ENCODE measurements at regions not wholly inside any gene's neighbourhood (a gene's known extent, or its start where the extent isn't known, plus 50 kb on each side); places are given as distances from the start of the nearest gene placed in this dataset.

GRCh38 chr3:169020371-169020770 lies 643.1 kb downstream of the MECOM start:
- H3K27ac ChIP-seq (ENCODE audit: low read depth in 2 of 2, low read length in 1 of 2): no peak overlapping the region
- no peak overlapping the region for H3K4me3 ChIP-seq (ENCODE audit: low read depth in 2 of 2, low read length in 1 of 2)
- 0 out of 2 replicates have a peak, but pooled peaks cover 4% of the 10 kb centered on the region for H3K9me2 ChIP-seq
- H3K27me3 ChIP-seq (ENCODE audit: insufficient read depth): no peaks in the 10 kb centered on the region; the same call in 1 of the 2 replicates
- H4K20me1 ChIP-seq (ENCODE audit: insufficient read depth): no peaks in the 10 kb centered on the region
- no peaks in the 10 kb centered on the region for H3K36me3 ChIP-seq (replicated peaks in 1 of 2; ENCODE audit: control insufficient read depth in 1 of 2, insufficient read depth in 2 of 2, low read length in 1 of 2)
- H3K4me1 ChIP-seq (ENCODE audit: control insufficient read depth in 1 of 2, insufficient read depth in 2 of 2, low read depth in 1 of 2, low read length in 1 of 2): no peaks in the 10 kb centered on the region
- H3K4me2 ChIP-seq: no peak overlapping the region
- no peaks in the 10 kb centered on the region for H3K9me3 ChIP-seq
- H3K9ac ChIP-seq: no peak overlapping the region
- CTCF ChIA-PET: interaction anchor here (2.7 kb wide), 1 partner anchor 21 kb away, joined by 11 read pairs; no protein-coding TSS in a partner anchor
- no peaks in the 10 kb centered on the region for H3K79me2 ChIP-seq (ENCODE audit: insufficient read depth)
- H3F3A ChIP-seq (replicated peaks; ENCODE audit: insufficient read depth): peaks cover under 1% of the 10 kb centered on the region
- POLR2A ChIA-PET: no interaction called here
- TF ChIP-seq TAF1 (IDR thresholded peaks at IDR 0.05; ENCODE audit: borderline replicate concordance, low read depth, low read length) (no peak), IRF3 (IDR thresholded peaks at IDR 0.05; ENCODE audit: low read depth, low read length) (no peak), USF1 (IDR thresholded peaks at IDR 0.05; ENCODE audit: borderline replicate concordance, low read depth) (no peak), RAD21 (IDR thresholded peaks at IDR 0.05; ENCODE audit: low read length) (no peak), JUND (IDR thresholded peaks at IDR 0.05) (no peak), GABPA (IDR thresholded peaks at IDR 0.05; ENCODE audit: low read depth) (no peak), SIN3A (IDR thresholded peaks at IDR 0.05; ENCODE audit: borderline replicate concordance, low read depth, low read length) (no peak), FOXJ3 (CRISPR knock-in tag; IDR thresholded peaks at IDR 0.05) (no peak), RFX5 (IDR thresholded peaks at IDR 0.05; ENCODE audit: low read length) (no peak), ELF1 (IDR thresholded peaks at IDR 0.05) (no peak), FOXM1 (IDR thresholded peaks at IDR 0.05; ENCODE audit: low read depth) (no peak), USF2 (IDR thresholded peaks at IDR 0.05; ENCODE audit: borderline replicate concordance, low read depth, low read length) (no peak), NRF1 (IDR thresholded peaks at IDR 0.05; ENCODE audit: low read depth, low read length) (no peak), MEF2A (IDR thresholded peaks at IDR 0.05; ENCODE audit: borderline replicate concordance, low read depth) (no peak), FOSL2 (IDR thresholded peaks at IDR 0.05; ENCODE audit: borderline replicate concordance, low read depth) (no peak), YY1 (IDR thresholded peaks at IDR 0.05; ENCODE audit: low read depth) (no peak), POLR2AphosphoS5 (IDR thresholded peaks at IDR 0.05; ENCODE audit: low read depth, low read length) (no peak), NFIC (IDR thresholded peaks at IDR 0.05; ENCODE audit: borderline replicate concordance) (no peak)
- H2AFZ ChIP-seq (ENCODE audit: low read depth): no peak overlapping the region
- 58% methylated on average over 1 of the region's 1 CpG for WGBS (ENCODE audit: low lambda C conversion rate)
- no peak for DNase-seq

- Histone ChIP-seq H3F3A (replicated peaks; ENCODE audit: insufficient read depth) (no peaks in the 10 kb centered on the region), H3K4me1 (ENCODE audit: control insufficient read depth in 1 of 2, insufficient read depth in 2 of 2, low read depth in 1 of 2, low read length in 1 of 2) (no peaks in the 10 kb centered on the region), H3K9me3 (no peaks in the 10 kb centered on the region), H3K4me3 (ENCODE audit: low read depth in 2 of 2, low read length in 1 of 2) (no peak overlapping the region), H3K27me3 (ENCODE audit: insufficient read depth) (no peaks in the 10 kb centered on the region), H3K27ac (ENCODE audit: low read depth in 2 of 2, low read length in 1 of 2) (no peak overlapping the region), H3K9ac (no peak overlapping the region), H3K79me2 (ENCODE audit: insufficient read depth) (no peaks in the 10 kb centered on the region), H2AFZ (ENCODE audit: low read depth) (no peak overlapping the region), H3K36me3 (replicated peaks in 1 of 2; ENCODE audit: control insufficient read depth in 1 of 2, insufficient read depth in 2 of 2, low read length in 1 of 2) (no peaks in the 10 kb centered on the region), H3K4me2 (no peak overlapping the region), H3K9me2 (no peaks in the 10 kb centered on the region), H4K20me1 (ENCODE audit: insufficient read depth) (no peaks in the 10 kb centered on the region)
- POLR2A ChIA-PET: no interaction called here
- TF ChIP-seq FOXM1 (IDR thresholded peaks at IDR 0.05; ENCODE audit: low read depth) (no peak), RXRA (IDR thresholded peaks at IDR 0.05; ENCODE audit: borderline replicate concordance, low read depth) (no peak), RCOR1 (IDR thresholded peaks at IDR 0.05; ENCODE audit: low read length) (no peak), FOXJ3 (CRISPR knock-in tag; IDR thresholded peaks at IDR 0.05) (no peak), IRF3 (IDR thresholded peaks at IDR 0.05; ENCODE audit: low read depth, low read length) (no peak), MEF2A (IDR thresholded peaks at IDR 0.05; ENCODE audit: borderline replicate concordance, low read depth) (no peak), RFX5 (IDR thresholded peaks at IDR 0.05; ENCODE audit: low read length) (no peak), USF2 (IDR thresholded peaks at IDR 0.05; ENCODE audit: borderline replicate concordance, low read depth, low read length) (no peak), SIN3A (IDR thresholded peaks at IDR 0.05; ENCODE audit: borderline replicate concordance, low read depth, low read length) (no peak), CHD2 (IDR thresholded peaks at IDR 0.05; ENCODE audit: low read length, partially characterized antibody) (no peak), MAX (IDR thresholded peaks at IDR 0.05; ENCODE audit: low read depth) (no peak), POLR2AphosphoS5 (IDR thresholded peaks at IDR 0.05; ENCODE audit: low read depth, low read length) (no peak)
- no peak for DNase-seq
- CTCF ChIA-PET: interaction anchor here (1.0 kb wide), 1 partner anchor 39 kb away, joined by 3 read pairs; no protein-coding TSS in a partner anchor
Observed at GRCh38 chr3:169009453-169009852, 654.1 kb downstream of the MECOM start.

All from SK-N-SH (cell line).